ENCODE measurements at regions not wholly inside any gene's neighbourhood (a gene's known extent, or its start where the extent isn't known, plus 50 kb on each side); places are given as distances from the start of the nearest gene placed in this dataset.
"Not testable (repeated sequence)": the region's sequence is repeated elsewhere in the genome, so short reads cannot be mapped to it uniquely, and the experiment has no call there.

DNA sequence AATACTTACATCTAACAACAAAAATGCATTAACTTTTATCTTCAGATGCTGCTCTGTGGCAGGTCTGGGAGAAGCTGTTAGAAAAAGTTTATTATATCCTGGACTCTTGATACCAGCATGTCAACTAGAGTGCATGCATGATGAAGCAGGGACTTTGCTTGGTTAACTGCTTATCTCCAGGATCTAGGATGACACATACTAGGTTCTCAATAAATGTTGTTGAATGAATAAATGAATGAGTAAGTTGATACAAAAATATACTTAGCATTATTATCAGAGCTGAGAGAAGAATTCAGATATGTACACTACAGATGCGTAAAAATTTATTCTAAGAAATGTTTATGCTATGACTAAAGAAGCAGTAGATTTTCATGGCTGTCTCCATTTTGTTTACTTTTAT lies 304.3 kb downstream of the LTN1 start:
- Histone ChIP-seq H4K8ac (ENCODE audit: low read length) (no peak overlapping the region), H3K23ac (ENCODE audit: low read length in 2 of 2) (no peak overlapping the region), H2BK12ac (ENCODE audit: low read length in 2 of 2) (no peak overlapping the region), H3K4me2 (ENCODE audit: low read length, poor library complexity, severe bottlenecking) (no peak overlapping the region), H2AK5ac (ENCODE audit: low read length, severe bottlenecking) (no peak overlapping the region), H3K4me1 (ENCODE audit: control insufficient read depth, insufficient read depth, low read depth, low read length) (no peaks in the 10 kb centered on the region), H3K4ac (ENCODE audit: low read depth in 1 of 2, low read length in 2 of 2) (no peak overlapping the region), H3K79me1 (replicated peaks; ENCODE audit: low read length, poor library complexity, severe bottlenecking) (no peaks in the 10 kb centered on the region), H3K27me3 (ENCODE audit: control insufficient read depth in 1 of 2, insufficient read depth in 1 of 2, low read length in 2 of 2) (no peaks in the 10 kb centered on the region), H3K14ac (ENCODE audit: low read length in 2 of 2) (no peak overlapping the region), H3K18ac (ENCODE audit: low read depth in 1 of 2, low read length in 2 of 2) (no peak overlapping the region), H2BK120ac (ENCODE audit: low read depth, low read length) (no peak overlapping the region), H3K36me3 (ENCODE audit: control insufficient read depth in 1 of 2, insufficient read depth in 2 of 2, low read depth in 1 of 2, low read length in 2 of 2) (no peaks in the 10 kb centered on the region), H2AFZ (ENCODE audit: low read depth, low read length) (no peak overlapping the region), H2BK15ac (ENCODE audit: low read depth, poor library complexity, severe bottlenecking) (no peak overlapping the region), H3K27ac (ENCODE audit: low read length, poor library complexity, severe bottlenecking) (no peak overlapping the region), H3K4me3 (ENCODE audit: insufficient read depth in 1 of 2, low read depth in 1 of 2, low read length in 2 of 2) (no peak overlapping the region), H4K91ac (ENCODE audit: low read length) (no peak overlapping the region), H3K9me3 (ENCODE audit: control insufficient read depth, low read length) (no peaks in the 10 kb centered on the region), H2BK5ac (ENCODE audit: low read depth, low read length, poor library complexity, severe bottlenecking) (no peak overlapping the region), H3K9ac (ENCODE audit: low read length) (no peak overlapping the region)
- WGBS = no CpG with 5 or more reads among the region's 1 CpG
- DNase-seq = no peak

DNA sequence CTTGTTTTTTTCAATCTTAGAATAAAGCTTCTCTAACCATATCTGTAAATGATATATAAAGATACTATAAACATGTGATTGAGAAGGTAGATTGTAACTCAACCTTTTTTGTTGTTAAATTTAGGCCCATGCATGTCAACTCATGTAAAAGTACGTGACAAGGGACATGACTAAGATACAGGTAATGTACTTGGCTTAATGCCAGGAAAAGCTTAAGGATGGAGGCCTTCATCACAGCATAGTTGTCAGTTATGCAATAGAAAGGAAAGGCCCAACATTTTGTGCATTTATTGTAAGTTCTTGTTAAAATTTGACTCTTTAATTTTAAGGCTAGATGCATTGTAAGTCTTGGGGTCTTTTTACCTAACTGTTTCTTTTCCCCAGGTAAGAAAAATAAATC lies 305.1 kb downstream of the LTN1 start:
- H3K79me1 ChIP-seq (replicated peaks; ENCODE audit: low read length, poor library complexity, severe bottlenecking) = no peaks in the 10 kb centered on the region
- no peak overlapping the region for H4K91ac ChIP-seq (ENCODE audit: low read length)
- no peak overlapping the region for H2BK120ac ChIP-seq (ENCODE audit: low read depth, low read length)
- no peak overlapping the region for H2BK15ac ChIP-seq (ENCODE audit: low read depth, poor library complexity, severe bottlenecking)
- no peak overlapping the region for H3K27ac ChIP-seq (ENCODE audit: low read length, poor library complexity, severe bottlenecking)
- H3K4ac ChIP-seq (ENCODE audit: low read depth in 1 of 2, low read length in 2 of 2) = no peak overlapping the region
- no peak overlapping the region for H3K23ac ChIP-seq (ENCODE audit: low read length in 2 of 2)
- H3K36me3 ChIP-seq (ENCODE audit: control insufficient read depth in 1 of 2, insufficient read depth in 2 of 2, low read depth in 1 of 2, low read length in 2 of 2) = no peaks in the 10 kb centered on the region
- H3K14ac ChIP-seq (ENCODE audit: low read length in 2 of 2) = no peak overlapping the region
- H3K4me3 ChIP-seq (ENCODE audit: insufficient read depth in 1 of 2, low read depth in 1 of 2, low read length in 2 of 2) = no peak overlapping the region
- H2AFZ ChIP-seq (ENCODE audit: low read depth, low read length) = no peak overlapping the region
- no peak for DNase-seq
- no peaks in the 10 kb centered on the region for H3K27me3 ChIP-seq (ENCODE audit: control insufficient read depth in 1 of 2, insufficient read depth in 1 of 2, low read length in 2 of 2)
- 64% methylated on average over 1 of the region's 1 CpG for WGBS
- no peak overlapping the region for H2BK12ac ChIP-seq (ENCODE audit: low read length in 2 of 2)
- H4K8ac ChIP-seq (ENCODE audit: low read length) = no peak overlapping the region
- H3K18ac ChIP-seq (ENCODE audit: low read depth in 1 of 2, low read length in 2 of 2) = no peak overlapping the region
- no peak overlapping the region for H3K9ac ChIP-seq (ENCODE audit: low read length)
- H3K4me2 ChIP-seq (ENCODE audit: low read length, poor library complexity, severe bottlenecking) = no peak overlapping the region
- no peaks in the 10 kb centered on the region for H3K9me3 ChIP-seq (ENCODE audit: control insufficient read depth, low read length)
- H2AK5ac ChIP-seq (ENCODE audit: low read length, severe bottlenecking) = no peak overlapping the region
- H3K4me1 ChIP-seq (ENCODE audit: control insufficient read depth, insufficient read depth, low read depth, low read length) = no peaks in the 10 kb centered on the region
- H2BK5ac ChIP-seq (ENCODE audit: low read depth, low read length, poor library complexity, severe bottlenecking) = no peak overlapping the region

DNA sequence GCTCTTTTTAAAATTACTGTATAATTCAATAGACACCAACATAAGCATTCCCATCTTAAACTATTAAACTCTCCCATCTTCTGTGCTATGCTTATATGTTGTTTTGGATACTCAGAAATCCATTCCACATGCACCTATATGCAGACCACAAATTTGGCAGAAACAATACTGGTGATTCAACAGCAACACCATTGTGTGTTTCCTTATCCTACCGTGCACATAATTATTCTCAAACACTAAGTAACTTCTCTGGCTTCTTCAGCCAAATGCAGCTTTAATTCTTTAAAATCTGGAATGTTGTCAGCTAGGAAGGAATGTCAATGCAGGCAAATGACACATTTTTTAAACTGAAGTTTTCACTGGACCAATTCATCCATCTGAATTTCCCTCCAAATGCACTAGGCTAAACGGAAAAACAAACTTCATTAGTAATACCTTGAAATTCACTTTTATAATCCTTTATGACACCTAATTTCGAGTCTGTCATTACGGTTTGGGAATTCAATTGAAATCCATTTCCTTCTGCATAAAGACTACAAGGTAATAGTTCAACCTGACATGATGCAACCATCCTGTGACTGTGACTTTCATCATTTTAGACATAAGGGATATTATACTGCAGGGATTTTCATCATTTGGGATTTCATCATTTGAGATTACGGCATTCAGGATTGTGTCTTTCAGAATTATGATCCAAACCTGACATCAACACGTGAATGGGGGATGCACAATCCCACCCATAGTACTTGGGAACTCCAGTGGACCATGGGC lies 308.5 kb downstream of the LTN1 start:
- DNase-seq = no peak
- Histone ChIP-seq H3K23ac (ENCODE audit: low read length in 2 of 2) (no peak overlapping the region), H3K27me3 (ENCODE audit: control insufficient read depth in 1 of 2, insufficient read depth in 1 of 2, low read length in 2 of 2) (no peaks in the 10 kb centered on the region), H2BK120ac (ENCODE audit: low read depth, low read length) (no peak overlapping the region), H3K14ac (ENCODE audit: low read length in 2 of 2) (no peak overlapping the region), H3K36me3 (ENCODE audit: control insufficient read depth in 1 of 2, insufficient read depth in 2 of 2, low read depth in 1 of 2, low read length in 2 of 2) (no peaks in the 10 kb centered on the region), H4K8ac (ENCODE audit: low read length) (no peak overlapping the region), H2AK5ac (ENCODE audit: low read length, severe bottlenecking) (no peak overlapping the region), H3K4ac (ENCODE audit: low read depth in 1 of 2, low read length in 2 of 2) (no peak overlapping the region), H3K9ac (ENCODE audit: low read length) (no peak overlapping the region), H2BK5ac (ENCODE audit: low read depth, low read length, poor library complexity, severe bottlenecking) (no peak overlapping the region), H3K18ac (ENCODE audit: low read depth in 1 of 2, low read length in 2 of 2) (no peak overlapping the region), H2BK15ac (ENCODE audit: low read depth, poor library complexity, severe bottlenecking) (no peak overlapping the region), H2AFZ (ENCODE audit: low read depth, low read length) (no peak overlapping the region), H3K4me1 (ENCODE audit: control insufficient read depth, insufficient read depth, low read depth, low read length) (no peaks in the 10 kb centered on the region), H3K4me3 (ENCODE audit: insufficient read depth in 1 of 2, low read depth in 1 of 2, low read length in 2 of 2) (no peak overlapping the region), H3K4me2 (ENCODE audit: low read length, poor library complexity, severe bottlenecking) (no peak overlapping the region), H2BK12ac (ENCODE audit: low read length in 2 of 2) (no peak overlapping the region), H3K9me3 (ENCODE audit: control insufficient read depth, low read length) (no peaks in the 10 kb centered on the region), H4K91ac (ENCODE audit: low read length) (no peak overlapping the region), H3K27ac (ENCODE audit: low read length, poor library complexity, severe bottlenecking) (no peak overlapping the region), H3K79me1 (replicated peaks; ENCODE audit: low read length, poor library complexity, severe bottlenecking) (no peaks in the 10 kb centered on the region)
- 75% methylated on average over 6 of the region's 6 CpGs for WGBS

DNA sequence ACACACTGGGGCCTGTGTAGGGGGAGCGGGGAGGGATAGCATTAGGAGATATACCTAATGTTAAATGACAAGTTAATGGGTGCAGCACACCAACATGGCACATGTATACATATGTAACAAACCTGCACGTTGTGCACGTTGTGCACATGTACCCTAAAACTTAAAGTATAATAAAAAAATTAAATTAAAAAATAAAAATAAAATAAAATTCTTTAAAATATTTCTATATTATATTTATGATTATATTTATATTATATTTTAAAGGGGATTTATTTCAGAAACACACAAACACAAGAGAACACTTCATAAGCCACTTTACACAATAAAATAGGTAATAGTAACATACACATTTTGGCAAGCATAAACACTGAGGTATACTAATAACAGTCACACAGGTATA lies 309.8 kb downstream of the LTN1 start:
- not testable (repeated sequence) for H3K18ac ChIP-seq (ENCODE audit: low read depth in 1 of 2, low read length in 2 of 2); H3K79me1 ChIP-seq (replicated peaks; ENCODE audit: low read length, poor library complexity, severe bottlenecking); H3K36me3 ChIP-seq (ENCODE audit: control insufficient read depth in 1 of 2, insufficient read depth in 2 of 2, low read depth in 1 of 2, low read length in 2 of 2); H2BK120ac ChIP-seq (ENCODE audit: low read depth, low read length); H3K9ac ChIP-seq (ENCODE audit: low read length); H3K27ac ChIP-seq (ENCODE audit: low read length, poor library complexity, severe bottlenecking); H3K27me3 ChIP-seq (ENCODE audit: control insufficient read depth in 1 of 2, insufficient read depth in 1 of 2, low read length in 2 of 2); H3K9me3 ChIP-seq (ENCODE audit: control insufficient read depth, low read length); H2BK5ac ChIP-seq (ENCODE audit: low read depth, low read length, poor library complexity, severe bottlenecking); H3K14ac ChIP-seq (ENCODE audit: low read length in 2 of 2); H3K23ac ChIP-seq (ENCODE audit: low read length in 2 of 2); H3K4me2 ChIP-seq (ENCODE audit: low read length, poor library complexity, severe bottlenecking); DNase-seq; H3K4ac ChIP-seq (ENCODE audit: low read depth in 1 of 2, low read length in 2 of 2); H4K8ac ChIP-seq (ENCODE audit: low read length); H2AFZ ChIP-seq (ENCODE audit: low read depth, low read length); H2AK5ac ChIP-seq (ENCODE audit: low read length, severe bottlenecking); H2BK12ac ChIP-seq (ENCODE audit: low read length in 2 of 2); H3K4me3 ChIP-seq (ENCODE audit: insufficient read depth in 1 of 2, low read depth in 1 of 2, low read length in 2 of 2); H4K91ac ChIP-seq (ENCODE audit: low read length); H3K4me1 ChIP-seq (ENCODE audit: control insufficient read depth, insufficient read depth, low read depth, low read length); H2BK15ac ChIP-seq (ENCODE audit: low read depth, poor library complexity, severe bottlenecking)
- WGBS = no CpG with 5 or more reads among the region's 3 CpGs
